Esophagus (tissue), 2 donors: ENCODE measurements at regions not wholly inside any gene's neighbourhood (a gene's known extent, or its start where the extent isn't known, plus 50 kb on each side); places are given as distances from the start of the nearest gene placed in this dataset.

ENCODE experiments used
- H3K27ac ChIP-seq, 2 donors: one replicate each; pipeline ENCODE4 v1.5.1; 2013; ENCODE audit warnings: low read depth in 2 of 2, mild to moderate bottlenecking in 2 of 2, inconsistent platforms in 1 of 2, low read length in 1 of 2, moderate library complexity in 1 of 2
- H3K27me3 ChIP-seq, 2 donors: one replicate each; pipeline ENCODE4 v1.6.1; 2013; ENCODE audit warnings: low read length in 2 of 2, control low read depth in 1 of 2, mild to moderate bottlenecking in 1 of 2; ENCODE audit not compliant: insufficient read depth in 2 of 2, control insufficient read depth in 1 of 2
- H3K36me3 ChIP-seq, 2 donors: one replicate each; pipeline ENCODE4 v1.6.1; 2013; ENCODE audit warnings: low read length in 1 of 2; ENCODE audit not compliant: control insufficient read depth in 2 of 2, insufficient read depth in 2 of 2
- H3K4me1 ChIP-seq, 2 donors: one replicate each; pipeline ENCODE4 v1.6.1; 2013; ENCODE audit warnings: low read length in 1 of 2; ENCODE audit not compliant: control insufficient read depth in 2 of 2, insufficient read depth in 2 of 2
- H3K4me3 ChIP-seq, 2 donors: one replicate each; pipeline ENCODE4 v1.5.1; 2013; ENCODE audit warnings: low read length in 2 of 2, mild to moderate bottlenecking in 2 of 2, low read depth in 1 of 2, moderate library complexity in 1 of 2
- H3K9me3 ChIP-seq, 2 donors: one replicate each; pipeline ENCODE4 v1.6.1; 2013; ENCODE audit warnings: mild to moderate bottlenecking in 2 of 2, low read depth in 1 of 2, low read length in 1 of 2, moderate library complexity in 1 of 2; ENCODE audit not compliant: control insufficient read depth in 2 of 2, insufficient read depth in 1 of 2
- WGBS, 2 donors: extraction: QIAGEN DNeasy Blood & Tissue Kit; methylation state at CpG; one replicate each; pipeline ENCODE4 v1.1.7; 2013; 5-methylcytosine and 5-hydroxymethylcytosine counted together
- donor health status: healthy with polysubstance abuse.
- donor health status: Bipolar disorder and iron deficiency.

- Histone ChIP-seq H3K36me3 (no peaks in the 10 kb centered on the region), H3K27ac (peak overlapping the region; percentile 20 to 90), H3K4me1 (peaks cover 2 to 10% of the 10 kb centered on the region in 2 donors), H3K9me3 (no peaks in the 10 kb centered on the region), H3K4me3 (no peak overlapping the region), H3K27me3 (no peaks in the 10 kb centered on the region)
- WGBS, 2 donors, result 34% methylated on average over 21 of the region's 21 CpGs
These were observed 76.6 kb downstream of the CEBPB start for GRCh38 chr20:50267041-50267865.

GRCh38 chr20:50267866-50268219 is 77.2 kb downstream of the CEBPB start:
- Histone ChIP-seq H3K27me3 (no peaks in the 10 kb centered on the region), H3K36me3 (no peaks in the 10 kb centered on the region), H3K9me3 (no peaks in the 10 kb centered on the region), H3K4me3 (no peak overlapping the region), H3K4me1 (peaks cover 2 to 10% of the 10 kb centered on the region in 2 donors), H3K27ac (peak overlapping the region in 1 of 2 donors; percentile 90)
- 66 to 72% methylated on average over 5 of the region's 5 CpGs for WGBS, 2 donors

GRCh38 chr20:50269091-50270033 is 78.7 kb downstream of the CEBPB start:
- Histone ChIP-seq H3K27me3 (no peaks in the 10 kb centered on the region), H3K27ac (no peak overlapping the region), H3K9me3 (no peaks in the 10 kb centered on the region), H3K4me3 (no peak overlapping the region), H3K36me3 (no peaks in the 10 kb centered on the region), H3K4me1 (peaks cover 2 to 10% of the 10 kb centered on the region in 2 donors)
- 85% methylated on average over 20 of the region's 20 CpGs for WGBS, 2 donors

GRCh38 chr20:50270034-50270395 is 79.4 kb downstream of the CEBPB start:
- 90 to 93% methylated on average over 8 of the region's 8 CpGs for WGBS, 2 donors
- Histone ChIP-seq H3K4me3 (no peak overlapping the region), H3K9me3 (no peaks in the 10 kb centered on the region), H3K27ac (no peak overlapping the region), H3K36me3 (no peaks in the 10 kb centered on the region), H3K4me1 (peaks cover 2 to 10% of the 10 kb centered on the region in 2 donors), H3K27me3 (no peaks in the 10 kb centered on the region)

- H3K27ac ChIP-seq, result no peak overlapping the region
- H3K4me1 ChIP-seq, result peaks cover 2 to 10% of the 10 kb centered on the region in 2 donors
- 78 to 79% methylated on average over 19 of the region's 19 CpGs for WGBS, 2 donors
These were observed 79.9 kb downstream of the CEBPB start for GRCh38 chr20:50270569-50270968.

GRCh38 chr20:50271176-50271575 is 80.5 kb downstream of the CEBPB start:
- Histone ChIP-seq H3K4me3 (no peak overlapping the region), H3K36me3 (no peaks in the 10 kb centered on the region), H3K9me3 (no peaks in the 10 kb centered on the region), H3K27ac (no peak overlapping the region), H3K27me3 (no peaks in the 10 kb centered on the region), H3K4me1 (peaks cover 2 to 10% of the 10 kb centered on the region in 2 donors)
- WGBS, 2 donors, result 80 to 87% methylated on average over 7 of the region's 7 CpGs

More at GRCh38 chr20:50270569-50270968, 79.9 kb downstream of the CEBPB start:
- Histone ChIP-seq H3K9me3 (no peaks in the 10 kb centered on the region), H3K27me3 (no peaks in the 10 kb centered on the region), H3K36me3 (no peaks in the 10 kb centered on the region), H3K4me3 (no peak overlapping the region)

- H3K9me3 ChIP-seq, result no peaks in the 10 kb centered on the region
- H3K27me3 ChIP-seq, result no peaks in the 10 kb centered on the region
- peaks cover 2 to 10% of the 10 kb centered on the region in 2 donors for H3K4me1 ChIP-seq
- H3K27ac ChIP-seq, result no peak overlapping the region
- no peak overlapping the region for H3K4me3 ChIP-seq
- H3K36me3 ChIP-seq, result no peaks in the 10 kb centered on the region
- WGBS, 2 donors, result 87 to 88% methylated on average over 7 of the region's 7 CpGs
These were observed 81.0 kb downstream of the CEBPB start for GRCh38 chr20:50271612-50272011.

GRCh38 chr20:50272030-50272723 is 81.5 kb downstream of the CEBPB start:
- no peaks in the 10 kb centered on the region for H3K27me3 ChIP-seq
- no peak overlapping the region for H3K27ac ChIP-seq
- WGBS, 2 donors, result 68 to 82% methylated on average over 8 of the region's 8 CpGs
- H3K4me1 ChIP-seq, result peaks cover 2 to 8% of the 10 kb centered on the region in 2 donors
- H3K36me3 ChIP-seq, result no peaks in the 10 kb centered on the region
- no peak overlapping the region for H3K4me3 ChIP-seq
- no peaks in the 10 kb centered on the region for H3K9me3 ChIP-seq

- WGBS, 2 donors, result 73 to 74% methylated on average over 6 of the region's 6 CpGs
- no peaks in the 10 kb centered on the region for H3K27me3 ChIP-seq
- H3K36me3 ChIP-seq, result no peaks in the 10 kb centered on the region
- H3K4me3 ChIP-seq, result no peak overlapping the region
- peaks cover 1 to 2% of the 10 kb centered on the region in 2 donors for H3K4me1 ChIP-seq
- no peak overlapping the region for H3K27ac ChIP-seq
- no peaks in the 10 kb centered on the region for H3K9me3 ChIP-seq
These were observed 82.3 kb downstream of the CEBPB start for GRCh38 chr20:50272724-50273446.
